CD4-positive, alpha-beta T cell (primary cell): ENCODE measurements at regions not wholly inside any gene's neighbourhood (a gene's known extent, or its start where the extent isn't known, plus 50 kb on each side); places are given as distances from the start of the nearest gene placed in this dataset.

Experiments
- ATAC-seq: fragments of 200-7000 bp; cut with Tn5 transposase; one replicate; pipeline ENCODE4 v1.10.0; 2022; ENCODE audit warnings: mild to moderate bottlenecking; ENCODE audit not compliant: poor library complexity
- CTCF ChIA-PET: fragments of 350-600 bp; sonication (Branson Sonifier 250); formaldehyde crosslinking; loops from one replicate; lab custom pipeline; 2021; ENCODE audit warnings: antibody characterized with exemption, inconsistent platforms; lab: Charles Lee
- POLR2A ChIA-PET: fragments of 350-600 bp; sonication (Branson Sonifier 250); formaldehyde crosslinking; loops from one replicate; lab custom pipeline; 2021; ENCODE audit warnings: antibody characterized with exemption, inconsistent platforms; lab: Charles Lee
- DNase-seq, 14 experiments: peaks; one replicate each; pipeline ENCODE4 v3.0.0-alpha.2; 2013 to 2020; ENCODE audit warnings: mixed read lengths in 2 of 14
- H3K27ac ChIP-seq, 2 donors: one replicate each; pipeline versions ENCODE4 v1.5.1 to v1.7.0; 2013; ENCODE audit warnings: low read length in 2 of 2, low read depth in 1 of 2, mild to moderate bottlenecking in 1 of 2
- H3K27me3 ChIP-seq, 2 experiments: 1 replicate in 1 of 2; 2 replicates in 1 of 2; pipeline versions ENCODE4 v1.6.1 to v1.7.0; 2013; ENCODE audit warnings: low read length in 2 of 2, control low read depth in 1 of 2, mild to moderate bottlenecking in 1 of 2, moderate library complexity in 1 of 2; ENCODE audit not compliant: insufficient read depth in 2 of 2, control insufficient read depth in 1 of 2
- H3K36me3 ChIP-seq: one replicate; pipeline ENCODE4 v1.6.1; 2013; ENCODE audit warnings: low read length, control low read depth; ENCODE audit not compliant: insufficient read depth
- H3K4me1 ChIP-seq: one replicate; pipeline ENCODE4 v1.6.1; 2013; ENCODE audit warnings: low read length, control low read depth; ENCODE audit not compliant: insufficient read depth
- H3K4me3 ChIP-seq: one replicate; pipeline ENCODE4 v1.5.1; 2013; ENCODE audit warnings: mild to moderate bottlenecking, low read length, moderate library complexity
- H3K9me3 ChIP-seq, 2 experiments: 1 replicate in 1 of 2; 2 replicates in 1 of 2; pipeline versions ENCODE4 v1.6.1 to v1.7.0; 2013; ENCODE audit warnings: low read length in 2 of 2, mild to moderate bottlenecking in 2 of 2, control low read depth in 1 of 2, moderate library complexity in 1 of 2; ENCODE audit not compliant: control insufficient read depth in 1 of 2, insufficient read depth in 1 of 2
- H3K27ac Mint-ChIP-seq: one replicate; pipeline ENCODE4 v1.8.0; 2020; ENCODE audit warnings: mixed read lengths
- H3K27me3 Mint-ChIP-seq: one replicate; pipeline ENCODE4 v1.8.0; 2021; ENCODE audit warnings: mixed read lengths
- H3K36me3 Mint-ChIP-seq: one replicate; pipeline ENCODE4 v1.8.0; 2021; ENCODE audit warnings: low read depth, mixed read lengths
- H3K4me1 Mint-ChIP-seq: one replicate; pipeline ENCODE4 v1.8.0; 2021; ENCODE audit warnings: low read depth, mixed read lengths
- H3K4me3 Mint-ChIP-seq: one replicate; pipeline ENCODE4 v1.8.0; 2020; ENCODE audit warnings: mild to moderate bottlenecking, mixed read lengths
- H3K9me3 Mint-ChIP-seq: one replicate; pipeline ENCODE4 v1.8.0; 2020; ENCODE audit warnings: mixed read lengths
- intact Hi-C, 2 experiments: fragments of 100-400 bp; cut with DNase I in 1 of 2; cut with micrococcal nuclease in 1 of 2; formaldehyde crosslinking; loops; one replicate each; pipeline versions ENCODE4 v1.15.1 to v1.9.0; 2023 to 2025; cut with DNase I, micrococcal nuclease
- TF ChIP-seq, protein P1 (sequence below): fragments of 200-600 bp; IDR thresholded peaks from one replicate; pipeline ENCODE4 v1.8.0; 2022; ENCODE audit warnings: antibody characterized with exemption, mild to moderate bottlenecking

DNA sequence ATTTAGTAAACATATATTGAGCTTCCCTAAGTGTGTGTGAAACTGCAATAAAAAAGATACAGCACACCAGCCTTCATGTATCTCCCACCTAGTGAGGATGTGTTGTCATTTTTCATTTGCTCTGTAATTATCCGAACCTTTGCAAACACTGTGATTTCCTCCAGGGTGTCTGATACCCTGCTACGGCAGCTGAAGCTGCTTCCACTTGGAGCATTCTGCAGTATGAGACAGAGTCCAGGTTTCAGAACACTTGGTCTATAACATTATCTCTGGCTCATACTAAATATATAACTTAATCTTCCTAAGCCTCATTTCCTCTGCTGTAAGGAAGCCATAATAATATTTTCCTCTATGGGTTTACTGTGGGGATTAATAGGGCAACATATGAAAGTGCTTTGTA, 1338.1 kb upstream of the SLC10A2 start:
- intact Hi-C loops, result no loop called here
- no peak for DNase-seq
- peaks cover 0 to 4% of the 10 kb centered on the region in 2 experiments for H3K9me3 ChIP-seq
- TF ChIP-seq, protein P1, sequence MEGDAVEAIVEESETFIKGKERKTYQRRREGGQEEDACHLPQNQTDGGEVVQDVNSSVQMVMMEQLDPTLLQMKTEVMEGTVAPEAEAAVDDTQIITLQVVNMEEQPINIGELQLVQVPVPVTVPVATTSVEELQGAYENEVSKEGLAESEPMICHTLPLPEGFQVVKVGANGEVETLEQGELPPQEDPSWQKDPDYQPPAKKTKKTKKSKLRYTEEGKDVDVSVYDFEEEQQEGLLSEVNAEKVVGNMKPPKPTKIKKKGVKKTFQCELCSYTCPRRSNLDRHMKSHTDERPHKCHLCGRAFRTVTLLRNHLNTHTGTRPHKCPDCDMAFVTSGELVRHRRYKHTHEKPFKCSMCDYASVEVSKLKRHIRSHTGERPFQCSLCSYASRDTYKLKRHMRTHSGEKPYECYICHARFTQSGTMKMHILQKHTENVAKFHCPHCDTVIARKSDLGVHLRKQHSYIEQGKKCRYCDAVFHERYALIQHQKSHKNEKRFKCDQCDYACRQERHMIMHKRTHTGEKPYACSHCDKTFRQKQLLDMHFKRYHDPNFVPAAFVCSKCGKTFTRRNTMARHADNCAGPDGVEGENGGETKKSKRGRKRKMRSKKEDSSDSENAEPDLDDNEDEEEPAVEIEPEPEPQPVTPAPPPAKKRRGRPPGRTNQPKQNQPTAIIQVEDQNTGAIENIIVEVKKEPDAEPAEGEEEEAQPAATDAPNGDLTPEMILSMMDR, result no peak
- H3K4me3 Mint-ChIP-seq, result no peak overlapping the region
- H3K27me3 Mint-ChIP-seq, result no peaks in the 10 kb centered on the region
- H3K4me3 ChIP-seq, result no peak overlapping the region
- H3K9me3 Mint-ChIP-seq, result peaks cover 1% of the 10 kb centered on the region
- ChIA-PET CTCF (no interaction called here), POLR2A (no interaction called here)
- H3K4me1 Mint-ChIP-seq, result no peaks in the 10 kb centered on the region
- H3K27ac ChIP-seq, result no peak overlapping the region
- H3K27ac Mint-ChIP-seq, result no peak overlapping the region
- H3K36me3 Mint-ChIP-seq, result no peaks in the 10 kb centered on the region
- ATAC-seq, result no peak
- no peaks in the 10 kb centered on the region for H3K27me3 ChIP-seq
- H3K36me3 ChIP-seq, result no peaks in the 10 kb centered on the region
- no peaks in the 10 kb centered on the region for H3K4me1 ChIP-seq

DNA sequence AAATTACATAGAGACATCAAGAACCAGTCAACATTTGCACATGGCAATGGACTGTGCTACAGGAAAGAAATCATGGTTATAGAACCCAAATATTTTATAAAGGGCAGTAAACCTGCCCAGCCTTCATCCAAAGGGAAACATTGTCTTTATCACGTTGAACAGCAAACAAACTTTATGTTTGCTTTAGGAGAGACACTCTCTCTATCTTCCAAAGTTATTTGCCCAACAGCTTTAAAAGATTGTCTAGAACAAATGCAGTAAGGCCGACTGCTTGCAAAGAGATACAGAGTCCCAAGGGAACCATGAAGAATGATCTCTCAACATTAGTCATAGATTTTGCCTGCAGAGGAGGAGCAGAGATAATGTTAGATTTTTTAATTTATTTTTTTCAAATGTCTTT, 1323.5 kb upstream of the SLC10A2 start:
- no peaks in the 10 kb centered on the region for H3K9me3 ChIP-seq
- no peaks in the 10 kb centered on the region for H3K36me3 ChIP-seq
- no peaks in the 10 kb centered on the region for H3K36me3 Mint-ChIP-seq
- ChIA-PET CTCF (no interaction called here), POLR2A (no interaction called here)
- no peak for DNase-seq
- no peaks in the 10 kb centered on the region for H3K4me1 ChIP-seq
- H3K27ac Mint-ChIP-seq, result no peak overlapping the region
- no peaks in the 10 kb centered on the region for H3K27me3 Mint-ChIP-seq
- TF ChIP-seq, protein P1, result no peak
- H3K4me3 Mint-ChIP-seq, result no peak overlapping the region
- ATAC-seq, result no peak
- intact Hi-C loops, result no loop called here
- no peak overlapping the region for H3K27ac ChIP-seq
- peaks cover 8% of the 10 kb centered on the region for H3K9me3 Mint-ChIP-seq
- no peaks in the 10 kb centered on the region for H3K4me1 Mint-ChIP-seq
- H3K4me3 ChIP-seq, result no peak overlapping the region
- H3K27me3 ChIP-seq, result no peaks in the 10 kb centered on the region

DNA sequence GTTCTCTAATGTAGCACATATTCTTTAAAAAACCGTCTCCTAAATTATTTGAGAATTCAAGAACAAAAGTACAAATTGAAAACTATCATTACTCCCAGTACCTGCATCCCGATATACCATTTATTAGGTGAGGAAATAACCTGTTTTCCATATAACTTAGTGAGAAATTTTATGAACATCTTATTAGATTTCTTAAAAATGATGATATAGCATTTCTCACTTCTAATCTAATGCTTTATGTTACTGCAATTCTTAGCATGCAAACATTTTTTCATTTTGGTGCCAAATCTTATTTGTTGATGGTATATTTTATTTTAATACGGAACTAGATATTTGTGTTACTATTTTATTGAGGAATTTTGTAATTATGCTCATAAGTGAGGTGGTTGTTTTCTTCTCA, 1321.3 kb upstream of the SLC10A2 start:
- Histone ChIP-seq H3K36me3 (no peaks in the 10 kb centered on the region), H3K4me3 (no peak overlapping the region), H3K27me3 (no peaks in the 10 kb centered on the region), H3K4me1 (no peaks in the 10 kb centered on the region), H3K27ac (no peak overlapping the region), H3K9me3 (no peaks in the 10 kb centered on the region)
- intact Hi-C loops, result no loop called here
- Mint-ChIP-seq H3K4me3 (no peak overlapping the region), H3K9me3 (peaks cover 8% of the 10 kb centered on the region), H3K27me3 (no peaks in the 10 kb centered on the region), H3K36me3 (no peaks in the 10 kb centered on the region), H3K27ac (no peak overlapping the region), H3K4me1 (no peaks in the 10 kb centered on the region)
- POLR2A ChIA-PET, result no interaction called here
- ATAC-seq (no peak), DNase-seq (no peak)
- CTCF ChIA-PET, result no interaction called here
- TF ChIP-seq, protein P1, result no peak
